BJ (cell line): ENCODE measurements at regions not wholly inside any gene's neighbourhood (a gene's known extent, or its start where the extent isn't known, plus 50 kb on each side); places are given as distances from the start of the nearest gene placed in this dataset.
"Not testable (repeated sequence)": the region's sequence is repeated elsewhere in the genome, so short reads cannot be mapped to it uniquely, and the experiment has no call there.

Experiments
- CTCF ChIA-PET: fragments of 350-600 bp; formaldehyde crosslinking; extraction: SDS; loops from one replicate; lab custom pipeline; 2021; ENCODE audit warnings: antibody characterized with exemption, inconsistent platforms; lab: Yijun Ruan, JAX
- POLR2A ChIA-PET: fragments of 300-600 bp; sonication (Branson Sonifier 250); formaldehyde crosslinking; extraction: SDS; loops from one replicate; lab custom pipeline; 2021; ENCODE audit warnings: antibody characterized with exemption; lab: Charles Lee
- DNase-seq: peaks from one replicate; pipeline ENCODE4 v3.0.0-alpha.2; 2011; ENCODE audit warnings: low read depth
- H3K27me3 ChIP-seq: 2 replicates; pipeline ENCODE4 v1.6.0; 2011; ENCODE audit warnings: low read length; ENCODE audit not compliant: control insufficient read depth, insufficient read depth
- H3K36me3 ChIP-seq: 2 replicates; pipeline ENCODE4 v1.5.1; 2011; ENCODE audit warnings: low read length; ENCODE audit not compliant: control insufficient read depth, insufficient read depth
- H3K4me3 ChIP-seq: 2 replicates; pipeline ENCODE4 v1.5.1; 2011; ENCODE audit warnings: low read depth, mild to moderate bottlenecking, control low read depth, low read length
- TF ChIP-seq, protein P1 (sequence below): IDR thresholded peaks from 2 replicates; pipeline ENCODE4 v1.5.1; 2011; ENCODE audit warnings: low read depth, mild to moderate bottlenecking, control low read depth, inconsistent platforms, low read length, moderate library complexity; ENCODE audit not compliant: insufficient read depth

DNA sequence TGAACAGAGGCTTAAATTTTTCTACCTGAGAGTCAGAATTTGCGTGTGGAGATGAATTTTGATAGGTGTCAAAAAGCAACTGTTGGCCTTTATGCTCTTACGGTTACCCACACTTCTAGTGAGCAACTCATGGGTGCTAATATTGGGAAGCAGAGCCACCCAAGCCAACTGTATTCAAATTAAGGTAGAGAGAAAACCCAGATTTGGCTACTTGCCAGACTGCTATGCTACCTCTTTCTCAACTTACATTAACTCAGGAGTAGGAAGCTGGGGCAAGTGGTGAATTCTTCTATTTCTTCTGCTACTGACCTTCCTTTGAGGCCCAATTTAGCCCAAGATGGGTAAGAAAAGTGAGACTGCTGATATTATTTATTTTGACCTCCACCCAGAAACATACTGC lies 83.9 kb downstream of the OLFM4 start:
- TF ChIP-seq, protein P1, sequence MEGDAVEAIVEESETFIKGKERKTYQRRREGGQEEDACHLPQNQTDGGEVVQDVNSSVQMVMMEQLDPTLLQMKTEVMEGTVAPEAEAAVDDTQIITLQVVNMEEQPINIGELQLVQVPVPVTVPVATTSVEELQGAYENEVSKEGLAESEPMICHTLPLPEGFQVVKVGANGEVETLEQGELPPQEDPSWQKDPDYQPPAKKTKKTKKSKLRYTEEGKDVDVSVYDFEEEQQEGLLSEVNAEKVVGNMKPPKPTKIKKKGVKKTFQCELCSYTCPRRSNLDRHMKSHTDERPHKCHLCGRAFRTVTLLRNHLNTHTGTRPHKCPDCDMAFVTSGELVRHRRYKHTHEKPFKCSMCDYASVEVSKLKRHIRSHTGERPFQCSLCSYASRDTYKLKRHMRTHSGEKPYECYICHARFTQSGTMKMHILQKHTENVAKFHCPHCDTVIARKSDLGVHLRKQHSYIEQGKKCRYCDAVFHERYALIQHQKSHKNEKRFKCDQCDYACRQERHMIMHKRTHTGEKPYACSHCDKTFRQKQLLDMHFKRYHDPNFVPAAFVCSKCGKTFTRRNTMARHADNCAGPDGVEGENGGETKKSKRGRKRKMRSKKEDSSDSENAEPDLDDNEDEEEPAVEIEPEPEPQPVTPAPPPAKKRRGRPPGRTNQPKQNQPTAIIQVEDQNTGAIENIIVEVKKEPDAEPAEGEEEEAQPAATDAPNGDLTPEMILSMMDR: no peak
- Histone ChIP-seq H3K36me3 (no peaks in the 10 kb centered on the region), H3K4me3 (no peak overlapping the region), H3K27me3 (no peaks in the 10 kb centered on the region)
- no peak for DNase-seq
- POLR2A ChIA-PET: interaction anchor here (0.7 kb wide), 1 partner anchor 34 kb away, joined by 5 read pairs; no protein-coding TSS in a partner anchor
- CTCF ChIA-PET: interaction anchor here (0.8 kb wide), 1 partner anchor 18 kb away, joined by 3 read pairs; no protein-coding TSS in a partner anchor

DNA sequence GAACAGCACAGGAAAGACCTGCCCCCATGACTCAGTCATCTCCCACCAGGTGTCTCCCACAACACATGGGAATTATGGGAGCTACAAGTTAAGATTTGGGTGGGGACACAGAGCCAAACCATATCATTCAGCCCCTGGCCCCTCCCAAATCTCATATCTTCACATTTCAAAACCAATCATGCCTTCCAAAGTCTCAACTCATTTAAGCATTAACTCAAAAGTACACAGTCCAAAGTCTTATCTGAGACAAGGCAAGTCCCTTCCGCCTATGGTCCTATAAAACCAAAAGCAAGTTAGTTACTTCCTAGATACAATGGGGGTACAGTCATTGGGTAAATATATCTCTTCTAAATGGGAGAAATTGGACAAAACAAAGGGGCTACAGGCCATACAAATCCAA lies 88.4 kb downstream of the OLFM4 start:
- CTCF ChIA-PET, H3K4me3 ChIP-seq, POLR2A ChIA-PET, DNase-seq, H3K27me3 ChIP-seq, H3K36me3 ChIP-seq: not testable (repeated sequence)

DNA sequence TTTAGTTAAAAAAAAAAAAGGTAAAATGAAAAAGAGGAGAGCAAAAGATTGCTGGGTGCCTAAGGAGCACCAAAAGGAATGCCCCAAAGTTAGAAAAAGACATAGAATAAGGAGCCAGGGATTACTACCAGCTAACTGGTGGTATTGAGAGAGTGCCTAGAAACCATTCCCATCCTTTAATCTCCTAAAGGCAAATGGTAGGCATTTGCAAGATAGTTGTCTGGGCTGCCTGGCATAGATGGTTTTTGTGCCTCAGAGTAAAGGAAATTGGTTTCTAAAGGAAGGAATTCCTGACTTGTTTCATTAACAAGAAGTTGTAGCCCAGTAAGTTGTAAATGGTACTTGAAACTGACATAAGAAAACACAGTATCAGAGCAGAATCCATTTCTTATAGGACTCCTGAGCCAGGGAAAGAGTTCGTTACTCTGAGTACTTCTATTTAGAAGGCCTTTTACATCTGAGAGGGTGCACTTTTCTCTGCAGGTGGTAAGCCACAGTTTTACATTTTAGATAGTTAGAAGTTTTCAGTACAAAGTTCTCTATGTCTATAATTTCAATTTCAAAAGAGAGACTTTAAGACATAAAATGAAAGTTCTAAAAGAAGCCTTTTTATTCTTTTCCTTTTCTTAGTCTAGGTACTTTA lies 92.6 kb downstream of the OLFM4 start:
- Histone ChIP-seq H3K27me3 (no peaks in the 10 kb centered on the region), H3K4me3 (no peak overlapping the region), H3K36me3 (no peaks in the 10 kb centered on the region)
- no peak for DNase-seq
- TF ChIP-seq, protein P1: no peak
- POLR2A ChIA-PET: no interaction called here
- CTCF ChIA-PET: no interaction called here

DNA sequence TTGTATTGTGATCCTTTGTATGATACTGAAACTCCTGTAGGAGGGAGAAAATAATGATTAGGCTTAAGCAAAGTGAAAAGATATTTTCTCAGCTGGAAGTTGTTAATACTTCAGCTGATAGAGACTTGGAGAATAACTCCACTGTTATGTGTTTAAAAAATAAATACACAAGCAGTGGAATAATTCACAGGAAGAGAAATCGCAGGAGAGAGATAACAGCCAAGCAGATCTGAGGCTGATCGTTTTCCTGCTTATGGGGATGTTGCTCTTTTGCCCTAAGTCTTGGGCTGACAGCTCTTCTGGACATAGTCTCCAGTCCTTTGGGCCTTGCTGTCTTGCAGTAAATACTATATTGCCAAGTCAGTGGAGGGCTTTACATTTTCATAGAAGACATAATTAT lies 93.3 kb downstream of the OLFM4 start:
- no peak for DNase-seq
- POLR2A ChIA-PET: no interaction called here
- TF ChIP-seq, protein P1: no peak
- CTCF ChIA-PET: no interaction called here
- H3K27me3 ChIP-seq: no peaks in the 10 kb centered on the region
- no peaks in the 10 kb centered on the region for H3K36me3 ChIP-seq
- H3K4me3 ChIP-seq: no peak overlapping the region

DNA sequence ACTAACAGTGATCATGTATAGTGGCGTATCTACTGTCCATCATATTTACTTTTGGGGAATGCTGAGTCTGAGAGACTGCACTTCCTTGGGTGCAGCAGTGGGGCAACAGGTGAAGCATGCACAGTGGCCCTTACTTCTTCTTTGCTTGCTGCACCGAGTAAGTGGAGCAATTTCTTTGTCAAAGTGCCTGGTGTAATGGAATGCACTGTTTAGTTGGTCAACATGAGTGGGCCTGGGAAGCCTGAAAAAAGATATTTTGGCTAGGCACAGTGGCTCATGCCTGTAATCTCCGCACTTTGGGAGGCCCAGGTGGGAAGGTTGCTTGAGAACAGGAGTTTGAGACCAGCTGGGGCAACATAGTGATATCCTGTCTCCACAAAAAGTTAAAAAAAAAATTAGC lies 94.9 kb downstream of the OLFM4 start:
- H3K36me3 ChIP-seq: no peaks in the 10 kb centered on the region
- CTCF ChIA-PET: no interaction called here
- no peak overlapping the region for H3K4me3 ChIP-seq
- POLR2A ChIA-PET: no interaction called here
- no peak for DNase-seq
- no peaks in the 10 kb centered on the region for H3K27me3 ChIP-seq
- TF ChIP-seq, protein P1: no peak

DNA sequence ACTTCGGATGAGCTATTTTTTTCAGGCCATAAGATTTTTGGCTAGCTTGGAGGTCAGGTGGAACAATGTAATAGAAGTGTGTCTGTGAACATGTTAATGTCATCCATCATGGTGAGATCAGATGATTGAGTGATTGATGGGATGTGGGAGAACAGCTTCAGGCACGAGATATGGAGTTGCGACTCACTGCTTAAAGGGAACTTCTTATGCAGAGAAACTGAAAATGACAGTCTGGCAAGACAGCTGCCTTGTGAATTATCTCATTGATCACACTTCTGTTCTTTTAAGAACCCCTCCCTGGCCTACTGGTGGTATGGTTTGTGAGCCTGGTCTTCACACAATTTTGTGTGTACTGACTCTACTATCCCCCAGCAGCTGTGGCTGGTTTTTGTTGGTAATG lies 96.0 kb downstream of the OLFM4 start:
- TF ChIP-seq, protein P1: no peak
- CTCF ChIA-PET: interaction anchor here (0.6 to 1.4 kb wide), 4 partner anchors 9 to 883 kb away, joined by 3 to 4 read pairs (median 4); no protein-coding TSS in a partner anchor
- POLR2A ChIA-PET: no interaction called here
- no peaks in the 10 kb centered on the region for H3K36me3 ChIP-seq
- DNase-seq: no peak
- H3K27me3 ChIP-seq: no peaks in the 10 kb centered on the region
- no peak overlapping the region for H3K4me3 ChIP-seq
